Trophoblast cell (in vitro differentiated cells and primary cell): ENCODE measurements at regions not wholly inside any gene's neighbourhood (a gene's known extent, or its start where the extent isn't known, plus 50 kb on each side); places are given as distances from the start of the nearest gene placed in this dataset.
"Not testable (repeated sequence)": the region's sequence is repeated elsewhere in the genome, so short reads cannot be mapped to it uniquely, and the experiment has no call there.

Experiments
- DNase-seq, 2 donors: peaks; one replicate each; pipeline ENCODE4 v3.0.0-alpha.2; 2016
- H2AFZ ChIP-seq: 2 replicates; pipeline ENCODE4 v1.6.1; 2013; ENCODE audit warnings: low read length, moderate library complexity, mild to moderate bottlenecking; ENCODE audit not compliant: insufficient read depth, poor library complexity
- H2AK5ac ChIP-seq: 2 replicates; pipeline ENCODE4 v1.6.1; 2013; ENCODE audit warnings: mild to moderate bottlenecking, low read length
- H2BK120ac ChIP-seq: 2 replicates; pipeline ENCODE4 v1.6.1; 2013; ENCODE audit warnings: low read length, mild to moderate bottlenecking, moderate library complexity; ENCODE audit not compliant: insufficient read depth, poor library complexity
- H2BK12ac ChIP-seq: 2 replicates; pipeline ENCODE4 v1.6.1; 2013; ENCODE audit warnings: mild to moderate bottlenecking, low read length, moderate library complexity
- H2BK5ac ChIP-seq: 2 replicates; pipeline ENCODE4 v1.6.1; 2013; ENCODE audit warnings: low read length, low read depth, moderate library complexity, mild to moderate bottlenecking; ENCODE audit not compliant: poor library complexity
- H3K14ac ChIP-seq: 2 replicates; pipeline ENCODE4 v1.6.1; 2013; ENCODE audit warnings: mild to moderate bottlenecking, low read length
- H3K18ac ChIP-seq: 2 replicates; pipeline ENCODE4 v1.6.1; 2013; ENCODE audit warnings: mild to moderate bottlenecking, low read length
- H3K23ac ChIP-seq: 2 replicates; pipeline ENCODE4 v1.6.1; 2013; ENCODE audit warnings: low read length
- H3K27ac ChIP-seq: 2 replicates; pipeline ENCODE4 v1.5.1; 2013; ENCODE audit warnings: low read depth, mild to moderate bottlenecking, inconsistent platforms, low read length, moderate library complexity
- H3K27me3 ChIP-seq: 2 replicates; pipeline ENCODE4 v1.6.1; 2013; ENCODE audit warnings: inconsistent platforms, mild to moderate bottlenecking, low read length, moderate library complexity; ENCODE audit not compliant: insufficient read depth
- H3K36me3 ChIP-seq, 2 experiments: 1 replicate in 1 of 2; 2 replicates in 1 of 2; pipeline ENCODE4 v1.6.1; 2013; ENCODE audit warnings: low read length in 2 of 2, mild to moderate bottlenecking in 2 of 2, moderate library complexity in 1 of 2; ENCODE audit not compliant: insufficient read depth in 2 of 2, control insufficient read depth in 1 of 2
- H3K4ac ChIP-seq: 2 replicates; pipeline ENCODE4 v1.6.1; 2013; ENCODE audit warnings: low read depth, mild to moderate bottlenecking, low read length, moderate library complexity
- H3K4me1 ChIP-seq, 2 experiments: 1 replicate in 1 of 2; 2 replicates in 1 of 2; pipeline ENCODE4 v1.6.1; 2013; ENCODE audit warnings: low read length in 2 of 2, mild to moderate bottlenecking in 2 of 2, moderate library complexity in 1 of 2; ENCODE audit not compliant: insufficient read depth in 2 of 2, control insufficient read depth in 1 of 2
- H3K4me2 ChIP-seq: 2 replicates; pipeline ENCODE4 v1.6.1; 2013; ENCODE audit warnings: inconsistent platforms, mild to moderate bottlenecking, low read length, moderate library complexity
- H3K4me3 ChIP-seq: 2 replicates; pipeline ENCODE4 v1.5.1; 2013; ENCODE audit warnings: mild to moderate bottlenecking, low read depth, low read length, inconsistent platforms
- H3K79me1 ChIP-seq: one replicate; pipeline ENCODE4 v1.6.1; 2013; ENCODE audit warnings: low read length
- H3K79me2 ChIP-seq: 2 replicates; pipeline ENCODE4 v1.6.1; 2013; ENCODE audit warnings: low read length, mild to moderate bottlenecking; ENCODE audit not compliant: control insufficient read depth, insufficient read depth, poor library complexity
- H3K9ac ChIP-seq: 2 replicates; pipeline ENCODE4 v1.6.1; 2013; ENCODE audit warnings: mild to moderate bottlenecking, low read length
- H3K9me3 ChIP-seq: 2 replicates; pipeline ENCODE4 v1.6.1; 2013; ENCODE audit warnings: low read depth, mild to moderate bottlenecking, control low read depth, inconsistent platforms, low read length; ENCODE audit not compliant: insufficient read depth
- H4K12ac ChIP-seq: 2 replicates; pipeline ENCODE4 v1.6.1; 2013; ENCODE audit warnings: low read depth, mild to moderate bottlenecking, low read length, moderate library complexity
- H4K8ac ChIP-seq: 2 replicates; pipeline ENCODE4 v1.6.1; 2013; ENCODE audit warnings: low read depth, mild to moderate bottlenecking, low read length, moderate library complexity
- H4K91ac ChIP-seq: one replicate; pipeline ENCODE4 v1.6.1; 2013; ENCODE audit warnings: low read depth, mild to moderate bottlenecking, low read length, moderate library complexity
- WGBS: extraction: QIAGEN DNeasy Blood & Tissue Kit; methylation state at CpG from one replicate; pipeline ENCODE4 v1.1.7; 2013; ENCODE audit warnings: missing lambda C conversion rate; ENCODE audit not compliant: insufficient read length, insufficient coverage; ENCODE audit errors: extremely low coverage; 5-methylcytosine and 5-hydroxymethylcytosine counted together

DNA sequence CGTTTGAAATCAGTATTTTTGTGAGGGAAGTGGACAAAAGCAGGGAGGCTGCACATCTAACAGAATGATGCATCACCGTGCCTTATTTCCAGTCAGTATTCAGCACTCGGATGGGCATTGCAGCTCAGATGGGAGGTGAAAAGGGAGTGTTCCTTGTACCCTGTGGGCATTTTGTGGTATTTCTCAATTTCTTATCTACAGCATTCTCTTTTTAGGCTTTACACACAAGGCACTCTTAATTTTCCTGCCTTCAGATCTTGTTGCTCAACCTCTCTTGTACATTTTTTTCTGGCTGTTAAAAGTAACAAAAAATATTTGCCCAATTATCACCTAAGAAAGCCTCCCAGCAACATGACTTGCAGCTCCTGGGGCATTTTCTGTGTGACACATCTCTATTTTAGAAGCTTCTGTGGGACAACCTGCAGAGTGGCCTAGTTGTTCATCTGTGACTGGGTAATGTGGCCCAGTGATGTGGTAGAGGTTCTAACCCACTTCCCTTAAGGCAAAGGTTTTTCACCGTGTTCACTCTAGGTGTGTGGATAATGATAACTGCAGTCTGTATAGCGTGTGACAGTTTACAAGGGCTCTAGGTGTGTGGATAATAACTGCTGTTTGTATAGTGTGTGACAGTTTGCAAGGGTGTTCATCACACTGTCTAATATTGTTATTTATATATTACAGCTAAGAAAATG is 257.2 kb downstream of the PTGER3 start:
- Histone ChIP-seq H3K9ac (no peak overlapping the region), H3K4me2 (no peak overlapping the region), H4K12ac (no peak overlapping the region), H4K8ac (no peak overlapping the region), H3K23ac (no peak overlapping the region), H3K9me3 (no peaks in the 10 kb centered on the region), H2BK120ac (no peak overlapping the region), H2AK5ac (no peak overlapping the region), H3K79me2 (no peaks in the 10 kb centered on the region), H3K4me1 (no peaks in the 10 kb centered on the region), H4K91ac (no peak overlapping the region), H3K14ac (no peak overlapping the region), H3K36me3 (no peaks in the 10 kb centered on the region), H2BK5ac (no peak overlapping the region), H3K4ac (no peak overlapping the region), H3K4me3 (no peak overlapping the region), H2AFZ (no peak overlapping the region), H3K27me3 (no peaks in the 10 kb centered on the region), H3K79me1 (no peaks in the 10 kb centered on the region), H3K27ac (no peak overlapping the region), H2BK12ac (no peak overlapping the region), H3K18ac (no peak overlapping the region)
- DNase-seq: peak; percentile 54 to 85
- no CpG with 5 or more reads among the region's 5 CpGs for WGBS

DNA sequence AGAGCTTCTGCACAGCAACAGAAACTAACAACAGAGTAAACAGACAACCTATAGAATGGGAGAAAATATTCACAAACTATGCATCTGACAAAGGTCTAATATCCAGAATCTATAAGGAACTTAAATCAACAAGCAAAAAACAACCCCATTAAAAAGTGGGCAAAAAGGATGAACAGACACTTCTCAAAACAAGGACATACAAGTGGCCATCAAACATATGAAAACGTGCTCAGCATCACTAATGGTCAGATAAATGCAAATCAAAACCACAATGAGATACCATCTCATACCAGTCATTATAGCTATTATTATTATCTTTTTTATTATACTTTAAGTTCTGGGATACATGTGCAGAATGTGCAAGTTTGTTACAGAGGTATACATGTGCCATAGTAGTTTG is 252.6 kb downstream of the PTGER3 start:
- not testable (repeated sequence) for H3K4ac ChIP-seq, H3K9me3 ChIP-seq, H3K4me1 ChIP-seq, H2BK120ac ChIP-seq, H3K14ac ChIP-seq, H3K79me1 ChIP-seq, DNase-seq, H3K9ac ChIP-seq, H3K27me3 ChIP-seq, H2BK5ac ChIP-seq, H4K12ac ChIP-seq, H3K79me2 ChIP-seq, H3K18ac ChIP-seq, H3K4me2 ChIP-seq, H2AFZ ChIP-seq, H2BK12ac ChIP-seq, H4K8ac ChIP-seq, H4K91ac ChIP-seq, H3K23ac ChIP-seq, H3K36me3 ChIP-seq, H3K4me3 ChIP-seq, H3K27ac ChIP-seq, H2AK5ac ChIP-seq
- no CpG with 5 or more reads among the region's 1 CpG for WGBS

- H3K4me1 ChIP-seq, H2BK12ac ChIP-seq, H3K4me3 ChIP-seq, H3K79me2 ChIP-seq, H3K27me3 ChIP-seq, H3K36me3 ChIP-seq, H2AK5ac ChIP-seq, H3K14ac ChIP-seq, H4K91ac ChIP-seq, H3K27ac ChIP-seq, H3K18ac ChIP-seq, H3K9ac ChIP-seq, H3K4me2 ChIP-seq, H4K12ac ChIP-seq, H3K23ac ChIP-seq, DNase-seq, H4K8ac ChIP-seq, H2BK5ac ChIP-seq, H3K9me3 ChIP-seq, H3K79me1 ChIP-seq, H3K4ac ChIP-seq, H2AFZ ChIP-seq, H2BK120ac ChIP-seq: not testable (repeated sequence)
- WGBS: no CpG with 5 or more reads among the region's 1 CpG
Measured at GRCh38 chr1:70796298-70796697, 251.3 kb downstream of the PTGER3 start.

DNA sequence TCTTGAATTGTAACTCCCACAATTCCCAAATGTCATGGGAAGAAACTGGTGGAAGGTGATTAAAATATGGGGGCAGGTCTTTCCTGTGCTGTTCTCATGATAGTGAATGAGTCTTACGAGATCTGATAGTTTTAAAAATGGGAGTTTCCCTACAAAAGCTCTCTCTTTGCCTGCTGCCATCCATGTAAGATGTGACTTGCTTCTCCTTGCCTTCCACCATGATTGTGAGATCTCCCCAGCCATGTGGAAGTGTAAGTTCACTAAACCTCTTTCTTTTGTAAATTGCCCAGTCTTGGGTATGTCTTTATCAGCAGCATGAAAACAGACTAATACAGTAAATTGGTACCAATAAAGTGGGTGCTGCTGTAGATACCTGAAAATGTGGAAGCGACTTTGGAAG is 245.0 kb downstream of the PTGER3 start:
- not testable (repeated sequence) for H3K23ac ChIP-seq, H3K79me2 ChIP-seq, H3K4me2 ChIP-seq, H3K4me1 ChIP-seq, H3K18ac ChIP-seq, DNase-seq, H3K27ac ChIP-seq, H2BK120ac ChIP-seq, H4K12ac ChIP-seq, H3K4ac ChIP-seq, H3K36me3 ChIP-seq, H3K4me3 ChIP-seq, H4K91ac ChIP-seq, H3K14ac ChIP-seq, H3K27me3 ChIP-seq, H2AK5ac ChIP-seq, H3K9me3 ChIP-seq, H2BK5ac ChIP-seq, H2AFZ ChIP-seq, H2BK12ac ChIP-seq, H4K8ac ChIP-seq, H3K79me1 ChIP-seq, H3K9ac ChIP-seq
- no CpG with 5 or more reads among the region's 2 CpGs for WGBS
